H4 (cell line): ENCODE measurements at regions not wholly inside any gene's neighbourhood (a gene's known extent, or its start where the extent isn't known, plus 50 kb on each side); places are given as distances from the start of the nearest gene placed in this dataset.
"Not testable (repeated sequence)": the region's sequence is repeated elsewhere in the genome, so short reads cannot be mapped to it uniquely, and the experiment has no call there.

ENCODE experiments used
- DNase-seq: peaks from one replicate; pipeline ENCODE4 v3.0.0-alpha.2; 2015; ENCODE audit warnings: low spot score

- no peak for DNase-seq
These were observed 127.2 kb upstream of the SLIT2 start for GRCh38 chr4:20124317-20125026.

- no peak for DNase-seq
These were observed 129.3 kb upstream of the SLIT2 start for GRCh38 chr4:20122198-20122988.

GRCh38 chr4:20119141-20119540, 132.6 kb upstream of the SLIT2 start:
- no peak for DNase-seq

GRCh38 chr4:20109391-20109790, 142.3 kb upstream of the SLIT2 start:
- no peak for DNase-seq

GRCh38 chr4:20106921-20107320, 144.8 kb upstream of the SLIT2 start:
- DNase-seq = no peak

- no peak for DNase-seq
These were observed 149.9 kb upstream of the SLIT2 start for GRCh38 chr4:20101831-20102230.

GRCh38 chr4:20096911-20097310, 154.8 kb upstream of the SLIT2 start:
- no peak for DNase-seq

GRCh38 chr4:20095805-20096541, 155.7 kb upstream of the SLIT2 start:
- no peak for DNase-seq

- DNase-seq = no peak
These were observed 159.9 kb upstream of the SLIT2 start for GRCh38 chr4:20091781-20092180.

GRCh38 chr4:20087522-20087911, 164.2 kb upstream of the SLIT2 start:
- DNase-seq = no peak

- DNase-seq = no peak
These were observed 164.7 kb upstream of the SLIT2 start for GRCh38 chr4:20086799-20087521.

GRCh38 chr4:20086067-20086798, 165.5 kb upstream of the SLIT2 start:
- DNase-seq = no peak

- no peak for DNase-seq
These were observed 166.1 kb upstream of the SLIT2 start for GRCh38 chr4:20085653-20086052.

- no peak for DNase-seq
These were observed 166.5 kb upstream of the SLIT2 start for GRCh38 chr4:20085156-20085555.

- DNase-seq = no peak
These were observed 167.2 kb upstream of the SLIT2 start for GRCh38 chr4:20084488-20084887.

GRCh38 chr4:20078644-20079043, 173.1 kb upstream of the SLIT2 start:
- DNase-seq = no peak

GRCh38 chr4:20075248-20075871, 176.3 kb upstream of the SLIT2 start:
- DNase-seq = no peak

- DNase-seq = no peak
These were observed 177.3 kb upstream of the SLIT2 start for GRCh38 chr4:20074450-20074849.

- DNase-seq = no peak
These were observed 185.8 kb upstream of the SLIT2 start for GRCh38 chr4:20065952-20066351.

- not testable (repeated sequence) for DNase-seq
These were observed 188.8 kb upstream of the SLIT2 start for GRCh38 chr4:20062857-20063256.

GRCh38 chr4:20062054-20062453, 189.7 kb upstream of the SLIT2 start:
- DNase-seq = no peak
